Stimulated activated CD4-positive, alpha-beta T cell treated with anti-CD3 and anti-CD28 coated beads, Interleukin-1b, Interleukin-23, amount 100 ng/mL, for 48 hours (primary cell): ENCODE measurements at regions not wholly inside any gene's neighbourhood (a gene's known extent, or its start where the extent isn't known, plus 50 kb on each side); places are given as distances from the start of the nearest gene placed in this dataset.

Source experiments
- DNase-seq: peaks from one replicate; pipeline ENCODE4 v3.0.0-alpha.2; 2020

- no peak for DNase-seq
Measured at GRCh38 chr15:31265090-31265870, 61.4 kb upstream of the KLF13 start.

GRCh38 chr15:31265871-31266711 lies 60.5 kb upstream of the KLF13 start:
- peak; percentile 69 for DNase-seq

- no peak for DNase-seq
Measured at GRCh38 chr15:31266712-31267111, 59.9 kb upstream of the KLF13 start.

- DNase-seq: no peak
Measured at GRCh38 chr15:31267161-31268107, 59.2 kb upstream of the KLF13 start.

GRCh38 chr15:31268108-31268501 lies 58.5 kb upstream of the KLF13 start:
- no peak for DNase-seq

GRCh38 chr15:31268911-31269784 lies 57.5 kb upstream of the KLF13 start:
- DNase-seq: no peak

GRCh38 chr15:31269816-31270575 lies 56.6 kb upstream of the KLF13 start:
- DNase-seq: no peak

GRCh38 chr15:31270767-31271166 lies 55.9 kb upstream of the KLF13 start:
- no peak for DNase-seq

- DNase-seq: no peak
Measured at GRCh38 chr15:31271224-31271635, 55.4 kb upstream of the KLF13 start.

GRCh38 chr15:31271711-31272557 lies 54.7 kb upstream of the KLF13 start:
- no peak for DNase-seq

- DNase-seq: no peak
Measured at GRCh38 chr15:31272558-31273257, 53.9 kb upstream of the KLF13 start.

GRCh38 chr15:31273258-31273941 lies 53.2 kb upstream of the KLF13 start:
- no peak for DNase-seq

- DNase-seq: no peak
Measured at GRCh38 chr15:31274496-31275330, 51.9 kb upstream of the KLF13 start.

GRCh38 chr15:31275331-31276262 lies 51.0 kb upstream of the KLF13 start:
- DNase-seq: no peak

- DNase-seq: no peak
Measured at GRCh38 chr15:31276596-31277298, 49.9 kb upstream of the KLF13 start.
